T-cell (primary cell): ENCODE measurements at regions not wholly inside any gene's neighbourhood (a gene's known extent, or its start where the extent isn't known, plus 50 kb on each side); places are given as distances from the start of the nearest gene placed in this dataset.

Experiments used
- ATAC-seq, 4 experiments: fragments of 200-7000 bp in 3 of 4; fragments of 150-1000 bp in 1 of 4; cut with Tn5 transposase; replicated peaks in 1 of 4; 1 replicate in 3 of 4; 2 replicates in 1 of 4; pipeline ENCODE4 v1.10.0; 2021; ENCODE audit warnings: moderate library complexity in 3 of 4, mild to moderate bottlenecking in 2 of 4, moderate number of reproducible peaks in 1 of 4
- CTCF ChIA-PET, 2 donors: fragments of 300-600 bp; sonication (Branson Sonifier 250); formaldehyde crosslinking; loops; one replicate each; lab custom pipeline; 2022; ENCODE audit warnings: antibody characterized with exemption in 2 of 2; lab: Charles Lee
- POLR2A ChIA-PET, 2 donors: fragments of 300-600 bp; sonication (Branson Sonifier 250); formaldehyde crosslinking; loops; one replicate each; lab custom pipeline; 2022; ENCODE audit warnings: antibody characterized with exemption in 2 of 2; lab: Charles Lee
- DNase-seq, 35 experiments: peaks; one replicate each; pipeline versions ENCODE4 v3.0.0 to v3.0.0-alpha.2; 2013 to 2023
- H3K27ac ChIP-seq: one replicate; pipeline ENCODE4 v1.5.1; 2013; ENCODE audit warnings: low read length
- H3K27me3 ChIP-seq, 2 experiments: replicated peaks in 1 of 2; 1 replicate in 1 of 2; 2 replicates in 1 of 2; pipeline versions ENCODE4 v1.6.1 to v1.7.0; 2013; ENCODE audit warnings: low read length in 1 of 2, mixed read lengths in 1 of 2; ENCODE audit not compliant: control insufficient read depth in 2 of 2, insufficient read depth in 2 of 2; ENCODE audit errors: extremely low read depth in 1 of 2
- H3K36me3 ChIP-seq, 2 donors: 1 replicate in 1 of 2; 2 replicates in 1 of 2; pipeline versions ENCODE4 v1.6.1 to v1.7.0; 2013; ENCODE audit warnings: low read length in 1 of 2; ENCODE audit not compliant: control insufficient read depth in 2 of 2, insufficient read depth in 1 of 2; ENCODE audit errors: extremely low read depth in 1 of 2
- H3K4me1 ChIP-seq, 2 experiments: 1 replicate in 1 of 2; 2 replicates in 1 of 2; pipeline versions ENCODE4 v1.6.1 to v1.7.0; 2013; ENCODE audit warnings: low read length in 2 of 2, mixed read lengths in 1 of 2; ENCODE audit not compliant: insufficient read depth in 2 of 2, control insufficient read depth in 1 of 2; ENCODE audit errors: extremely low read depth in 1 of 2
- H3K4me3 ChIP-seq, 2 donors: 1 replicate in 1 of 2; 2 replicates in 1 of 2; pipeline versions ENCODE4 v1.5.1 to v1.7.0; 2013; ENCODE audit warnings: mild to moderate bottlenecking in 2 of 2, low read length in 1 of 2, moderate library complexity in 1 of 2; ENCODE audit not compliant: control insufficient read depth in 1 of 2; ENCODE audit errors: extremely low read depth in 1 of 2
- H3K9me3 ChIP-seq: 2 replicates; pipeline ENCODE4 v1.7.0; 2013
- H3K27ac Mint-ChIP-seq, 2 donors: one replicate each; pipeline ENCODE4 v1.8.0; 2020 to 2021; ENCODE audit warnings: mild to moderate bottlenecking in 2 of 2, mixed read lengths in 2 of 2
- H3K27me3 Mint-ChIP-seq, 2 donors: one replicate each; pipeline ENCODE4 v1.8.0; 2021 to 2022; ENCODE audit warnings: mixed read lengths in 2 of 2
- H3K36me3 Mint-ChIP-seq: one replicate; pipeline ENCODE4 v1.8.0; 2021; ENCODE audit warnings: mixed read lengths
- H3K4me1 Mint-ChIP-seq, 3 donors: one replicate each; pipeline ENCODE4 v1.8.0; 2020 to 2022; ENCODE audit warnings: mixed read lengths in 3 of 3, mild to moderate bottlenecking in 1 of 3
- H3K4me3 Mint-ChIP-seq, 3 donors: one replicate each; pipeline ENCODE4 v1.8.0; 2020 to 2022; ENCODE audit warnings: mild to moderate bottlenecking in 3 of 3, mixed read lengths in 3 of 3, moderate library complexity in 3 of 3
- H3K9me3 Mint-ChIP-seq, 3 donors: one replicate each; pipeline ENCODE4 v1.8.0; 2020 to 2022; ENCODE audit warnings: mixed read lengths in 3 of 3
- WGBS: methylation state at CpG from one replicate; pipeline ENCODE4 v1.1.5; 2013; ENCODE audit warnings: missing lambda C conversion rate; ENCODE audit not compliant: insufficient coverage; 5-methylcytosine and 5-hydroxymethylcytosine counted together

DNA sequence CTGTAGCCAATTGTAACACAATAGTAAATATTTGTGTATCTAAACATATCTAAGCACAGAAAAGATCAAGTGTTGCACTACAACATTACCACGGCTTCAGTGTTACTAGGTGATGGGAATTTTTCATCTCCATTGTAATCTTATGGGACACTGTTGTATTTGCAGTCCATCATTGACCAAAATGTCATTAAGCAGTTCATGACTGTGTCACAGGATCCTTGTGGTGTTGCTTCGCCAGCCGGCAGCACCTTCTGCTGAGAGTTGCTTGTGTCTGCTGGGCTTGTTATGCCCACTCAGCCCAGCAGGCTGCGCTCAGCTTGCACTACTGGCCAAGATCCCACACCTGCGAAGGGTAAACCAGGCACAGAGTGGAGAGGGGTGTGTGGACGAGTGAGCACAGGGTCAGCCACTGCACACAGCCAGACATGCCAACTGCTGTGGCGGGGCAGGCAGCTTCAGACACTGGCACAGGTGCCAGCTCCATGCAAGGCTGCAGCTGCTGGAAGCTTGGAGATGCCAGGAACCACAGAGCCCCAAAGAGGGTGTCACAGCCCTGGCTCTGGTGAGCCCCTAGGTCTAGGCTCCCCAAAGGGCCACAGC is 273.7 kb downstream of the CETN3 start:
- WGBS, result 89% methylated on average over 6 of the region's 7 CpGs
- CTCF ChIA-PET, result no interaction called here
- Mint-ChIP-seq H3K4me3 (no peak overlapping the region), H3K27ac (no peak overlapping the region), H3K27me3 (peaks cover 0 to 8% of the 10 kb centered on the region in 2 donors), H3K36me3 (no peaks in the 10 kb centered on the region), H3K9me3 (no peaks in the 10 kb centered on the region), H3K4me1 (no peaks in the 10 kb centered on the region)
- DNase-seq, result no peak
- no peak for ATAC-seq
- Histone ChIP-seq H3K27me3 (no peaks in the 10 kb centered on the region), H3K27ac (no peak overlapping the region), H3K36me3 (no peaks in the 10 kb centered on the region), H3K4me3 (no peak overlapping the region), H3K4me1 (no peaks in the 10 kb centered on the region), H3K9me3 (no peaks in the 10 kb centered on the region)
- POLR2A ChIA-PET, result no interaction called here

DNA sequence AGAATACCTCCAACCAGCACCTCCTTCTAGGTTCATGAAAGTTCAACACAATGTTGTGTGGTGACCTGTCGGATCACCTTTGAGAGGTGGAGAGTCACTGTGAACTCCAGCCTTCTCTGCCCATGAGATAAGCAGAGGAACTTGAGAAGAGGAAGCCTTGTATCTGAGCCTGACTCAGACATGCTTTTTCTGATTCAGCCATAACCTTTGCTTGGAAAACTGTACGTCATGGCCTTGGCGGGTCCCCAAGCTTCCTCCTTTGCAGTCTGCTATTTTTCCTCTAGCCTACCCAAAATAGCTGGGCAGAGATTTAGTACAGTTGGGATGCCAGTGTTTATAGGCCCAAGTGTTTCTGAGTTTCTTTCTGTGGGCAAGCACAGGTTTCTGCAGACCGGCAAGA is 274.7 kb downstream of the CETN3 start:
- no peaks in the 10 kb centered on the region for H3K4me1 Mint-ChIP-seq
- no peaks in the 10 kb centered on the region for H3K36me3 Mint-ChIP-seq
- no peak overlapping the region for H3K4me3 Mint-ChIP-seq
- no peaks in the 10 kb centered on the region for H3K9me3 Mint-ChIP-seq
- no peak for DNase-seq
- no peaks in the 10 kb centered on the region for H3K9me3 ChIP-seq
- H3K36me3 ChIP-seq, result no peaks in the 10 kb centered on the region
- H3K4me1 ChIP-seq, result no peaks in the 10 kb centered on the region
- 78% methylated on average over 3 of the region's 4 CpGs for WGBS
- no peak overlapping the region for H3K27ac ChIP-seq
- POLR2A ChIA-PET, result no interaction called here
- peaks cover 0 to 8% of the 10 kb centered on the region in 2 donors for H3K27me3 Mint-ChIP-seq
- ATAC-seq, result no peak
- H3K27ac Mint-ChIP-seq, result no peak overlapping the region
- CTCF ChIA-PET, result no interaction called here
- no peaks in the 10 kb centered on the region for H3K27me3 ChIP-seq
- H3K4me3 ChIP-seq, result no peak overlapping the region

DNA sequence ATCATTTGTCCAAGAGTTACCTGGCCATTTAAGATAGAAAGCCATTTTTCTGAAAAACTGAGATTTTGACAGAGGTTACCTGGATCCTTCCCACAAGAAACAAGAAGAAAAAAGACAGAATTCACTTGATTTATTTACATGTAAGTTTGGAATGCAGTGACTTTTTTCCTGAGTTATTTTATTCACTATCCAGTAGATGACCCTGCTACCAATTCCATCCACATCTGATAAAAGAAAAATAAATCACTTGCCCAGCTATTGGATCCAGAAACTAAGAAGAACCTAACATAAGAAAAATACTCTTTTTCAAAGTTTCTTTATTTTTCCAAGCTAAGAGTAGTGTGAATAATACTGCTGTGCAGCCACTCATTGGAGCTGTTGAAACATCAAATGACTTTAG is 275.2 kb downstream of the CETN3 start:
- CTCF ChIA-PET, result no interaction called here
- H3K27ac ChIP-seq, result no peak overlapping the region
- no peak for DNase-seq
- Mint-ChIP-seq H3K4me3 (no peak overlapping the region), H3K36me3 (no peaks in the 10 kb centered on the region), H3K4me1 (no peaks in the 10 kb centered on the region), H3K9me3 (no peaks in the 10 kb centered on the region), H3K27ac (no peak overlapping the region), H3K27me3 (peaks cover 0 to 8% of the 10 kb centered on the region in 2 donors)
- H3K27me3 ChIP-seq, result no peaks in the 10 kb centered on the region
- POLR2A ChIA-PET, result no interaction called here
- no peaks in the 10 kb centered on the region for H3K36me3 ChIP-seq
- H3K4me3 ChIP-seq, result no peak overlapping the region
- no peaks in the 10 kb centered on the region for H3K4me1 ChIP-seq
- ATAC-seq, result no peak
- no peaks in the 10 kb centered on the region for H3K9me3 ChIP-seq

DNA sequence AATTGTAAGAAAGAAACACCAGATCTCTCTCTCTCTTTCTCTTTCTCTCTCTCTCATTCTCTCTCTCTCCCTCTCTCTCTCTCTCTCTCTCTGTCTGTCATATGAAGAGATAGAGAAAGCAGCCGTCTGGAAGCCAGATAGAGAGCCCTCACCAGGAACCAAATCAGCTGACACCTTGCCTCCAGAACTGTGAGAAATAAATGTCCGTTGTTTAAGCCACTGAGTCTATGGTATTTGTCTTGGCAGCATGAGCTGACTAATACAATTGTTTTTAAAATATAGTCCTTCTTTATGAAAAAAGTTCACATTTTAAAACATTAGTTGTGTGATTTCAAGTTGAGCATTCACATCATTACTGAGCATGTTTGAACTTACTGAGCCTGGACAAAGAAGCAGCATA is 275.6 kb downstream of the CETN3 start:
- H3K36me3 ChIP-seq, result no peaks in the 10 kb centered on the region
- no peaks in the 10 kb centered on the region for H3K27me3 ChIP-seq
- Mint-ChIP-seq H3K27me3 (peaks cover 0 to 8% of the 10 kb centered on the region in 2 donors), H3K4me1 (no peaks in the 10 kb centered on the region), H3K9me3 (no peaks in the 10 kb centered on the region), H3K4me3 (no peak overlapping the region), H3K36me3 (no peaks in the 10 kb centered on the region), H3K27ac (no peak overlapping the region)
- H3K4me3 ChIP-seq, result no peak overlapping the region
- POLR2A ChIA-PET, result no interaction called here
- DNase-seq (no peak), ATAC-seq (no peak)
- no peaks in the 10 kb centered on the region for H3K9me3 ChIP-seq
- H3K27ac ChIP-seq, result no peak overlapping the region
- CTCF ChIA-PET, result no interaction called here
- no CpG with 5 or more reads among the region's 2 CpGs for WGBS
- no peaks in the 10 kb centered on the region for H3K4me1 ChIP-seq

DNA sequence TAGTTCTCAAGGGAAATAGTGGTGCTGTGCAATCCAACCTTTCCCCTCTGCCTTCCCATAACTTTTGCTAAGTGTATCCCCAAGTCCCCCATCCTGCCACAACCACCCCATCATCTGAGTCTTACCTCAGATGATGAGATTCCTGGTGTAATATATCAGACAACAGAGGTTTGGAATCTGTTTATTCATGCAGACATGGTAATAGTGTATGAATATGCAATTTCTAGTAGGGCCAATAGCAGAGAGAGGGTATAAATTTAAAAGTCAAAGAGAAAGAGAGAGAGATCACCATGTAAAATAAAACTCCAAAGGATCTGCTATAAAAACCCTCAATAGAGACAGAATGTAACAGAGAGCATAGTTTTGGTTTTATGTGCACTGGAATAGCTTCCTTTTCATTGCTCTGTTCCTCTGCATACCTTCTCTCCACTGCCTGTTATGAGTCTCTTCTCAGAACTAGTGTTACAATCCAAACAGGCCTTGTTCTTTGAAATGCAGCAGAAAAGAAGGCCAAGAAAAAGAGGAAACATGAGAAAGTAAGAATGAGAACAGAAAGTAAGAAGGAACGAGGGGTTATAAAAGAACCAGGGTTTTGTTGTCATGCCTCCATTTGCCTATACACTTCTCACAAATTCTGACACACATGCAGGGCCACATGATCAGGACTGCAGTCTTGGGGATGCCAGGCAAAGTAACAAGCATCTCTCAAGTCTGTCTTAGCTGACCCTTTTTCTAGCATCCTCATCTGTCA is 278.0 kb downstream of the CETN3 start:
- no peaks in the 10 kb centered on the region for H3K4me1 ChIP-seq
- H3K36me3 ChIP-seq, result no peaks in the 10 kb centered on the region
- no peak overlapping the region for H3K4me3 Mint-ChIP-seq
- no peak for ATAC-seq
- POLR2A ChIA-PET, result no interaction called here
- no CpG with 5 or more reads among the region's 1 CpG for WGBS
- H3K9me3 Mint-ChIP-seq, result peaks cover 0 to 3% (median 0%) of the 10 kb centered on the region in 3 donors
- no peak overlapping the region for H3K4me3 ChIP-seq
- H3K27me3 Mint-ChIP-seq, result peaks cover 0 to 2% of the 10 kb centered on the region in 2 donors
- H3K27me3 ChIP-seq, result no peaks in the 10 kb centered on the region
- H3K36me3 Mint-ChIP-seq, result no peaks in the 10 kb centered on the region
- DNase-seq, result no peak
- no peaks in the 10 kb centered on the region for H3K4me1 Mint-ChIP-seq
- no peak overlapping the region for H3K27ac Mint-ChIP-seq
- H3K9me3 ChIP-seq, result no peaks in the 10 kb centered on the region
- CTCF ChIA-PET, result no interaction called here
- H3K27ac ChIP-seq, result no peak overlapping the region

DNA sequence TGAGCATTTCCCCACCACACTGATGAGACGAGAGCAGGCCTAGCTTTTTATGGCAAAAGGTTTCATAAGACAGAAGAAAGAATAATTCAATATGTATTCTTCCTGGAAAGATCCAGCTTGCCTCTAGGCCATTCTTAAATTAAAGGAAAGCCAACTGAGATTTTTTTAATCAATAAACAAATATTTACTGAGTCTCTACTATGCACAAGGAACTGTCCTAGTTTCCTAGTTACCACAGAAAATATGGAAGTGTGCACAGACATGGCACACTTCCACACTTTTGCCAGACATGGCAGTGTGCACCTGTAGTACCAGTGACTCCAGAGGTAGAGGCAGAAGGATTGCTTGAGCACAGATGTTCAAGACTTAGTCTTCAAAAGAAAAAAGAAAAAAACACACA is 281.0 kb downstream of the CETN3 start:
- H3K27ac Mint-ChIP-seq, result no peak overlapping the region
- Histone ChIP-seq H3K27me3 (no peaks in the 10 kb centered on the region), H3K4me3 (no peak overlapping the region), H3K9me3 (no peaks in the 10 kb centered on the region), H3K36me3 (no peaks in the 10 kb centered on the region), H3K27ac (no peak overlapping the region), H3K4me1 (no peaks in the 10 kb centered on the region)
- H3K9me3 Mint-ChIP-seq, result peaks cover 0 to 3% (median 0%) of the 10 kb centered on the region in 3 donors
- ChIA-PET POLR2A (no interaction called here), CTCF (no interaction called here)
- H3K27me3 Mint-ChIP-seq, result no peaks in the 10 kb centered on the region
- ATAC-seq (no peak), DNase-seq (no peak)
- no peaks in the 10 kb centered on the region for H3K36me3 Mint-ChIP-seq
- no peaks in the 10 kb centered on the region for H3K4me1 Mint-ChIP-seq
- no CpG with 5 or more reads among the region's 1 CpG for WGBS
- H3K4me3 Mint-ChIP-seq, result no peak overlapping the region
